H54 (cell line): ENCODE measurements at regions not wholly inside any gene's neighbourhood (a gene's known extent, or its start where the extent isn't known, plus 50 kb on each side); places are given as distances from the start of the nearest gene placed in this dataset.

ENCODE experiments used
- DNase-seq: peaks from one replicate; pipeline ENCODE4 v3.0.0; 2011; ENCODE audit warnings: low spot score, mixed read lengths; ENCODE audit not compliant: insufficient read length
- FAIRE-seq: peaks from 3 replicates; lab custom pipeline; 2011; peaks lifted over from hg19 to GRCh38; lab: Jason Lieb, UNC
- POLR2A ChIP-seq: IDR thresholded peaks from 2 replicates; pipeline ENCODE4 v1.6.1; 2011; ENCODE audit warnings: low read depth, mild to moderate bottlenecking, low read length

- DNase-seq (no peak), FAIRE-seq (no peak)
- no peak for TF ChIP-seq POLR2A
Observed at GRCh38 chr18:40577981-40578365, 1377.1 kb upstream of the PIK3C3 start.

GRCh38 chr18:40577239-40577980 is 1377.6 kb upstream of the PIK3C3 start:
- DNase-seq, result no peak
- no peak for TF ChIP-seq POLR2A
- FAIRE-seq, result no peak

- FAIRE-seq (no peak), DNase-seq (no peak)
- no peak for TF ChIP-seq POLR2A
Observed at GRCh38 chr18:40576507-40577115, 1378.4 kb upstream of the PIK3C3 start.

- DNase-seq, result no peak
- no peak for TF ChIP-seq POLR2A
- FAIRE-seq, result no peak
Observed at GRCh38 chr18:40570615-40571014, 1384.4 kb upstream of the PIK3C3 start.

GRCh38 chr18:40569605-40570004 is 1385.4 kb upstream of the PIK3C3 start:
- DNase-seq (no peak), FAIRE-seq (no peak)
- no peak for TF ChIP-seq POLR2A

DNA sequence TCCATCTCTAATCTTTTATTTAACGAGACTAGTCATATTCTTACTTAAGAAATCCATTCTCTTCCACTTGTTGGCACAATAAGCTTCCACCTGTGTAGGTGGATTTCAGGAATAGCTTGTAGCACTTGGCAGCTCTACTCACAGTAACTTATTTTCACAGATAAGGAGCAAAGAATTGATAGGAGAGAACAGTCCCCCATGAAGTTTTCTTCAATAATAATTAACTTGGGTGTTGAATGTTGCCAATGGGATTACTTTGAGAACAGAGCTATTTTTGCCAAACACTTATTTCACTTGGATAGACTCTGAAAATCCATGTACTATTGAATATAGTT is 1388.6 kb upstream of the PIK3C3 start:
- FAIRE-seq (no peak), DNase-seq (no peak)
- TF ChIP-seq POLR2A, result no peak

GRCh38 chr18:40565805-40566509 is 1389.1 kb upstream of the PIK3C3 start:
- TF ChIP-seq POLR2A, result no peak
- no peak for FAIRE-seq

DNA sequence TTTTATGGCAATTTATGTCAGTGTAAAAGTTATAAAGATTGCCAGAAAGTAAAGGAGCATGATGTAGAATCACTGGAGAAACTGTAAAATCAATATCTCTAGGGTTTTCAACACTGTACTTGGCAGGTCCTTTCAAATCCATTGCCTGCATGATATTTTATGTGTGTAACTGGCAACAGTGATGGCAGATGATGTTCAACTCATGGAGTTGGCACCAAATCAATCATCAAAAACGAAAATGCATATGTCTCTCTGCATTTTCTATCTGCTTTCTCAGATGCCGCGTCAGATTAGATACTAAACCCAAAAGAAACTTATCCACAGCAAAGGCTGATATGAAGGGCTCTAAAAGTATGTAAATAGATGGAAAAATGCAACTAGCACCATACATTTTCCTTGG is 1395.5 kb upstream of the PIK3C3 start:
- no peak for TF ChIP-seq POLR2A
- FAIRE-seq (no peak), DNase-seq (no peak)

More at GRCh38 chr18:40565805-40566509, 1389.1 kb upstream of the PIK3C3 start:
- DNase-seq, result no peak

DNA sequence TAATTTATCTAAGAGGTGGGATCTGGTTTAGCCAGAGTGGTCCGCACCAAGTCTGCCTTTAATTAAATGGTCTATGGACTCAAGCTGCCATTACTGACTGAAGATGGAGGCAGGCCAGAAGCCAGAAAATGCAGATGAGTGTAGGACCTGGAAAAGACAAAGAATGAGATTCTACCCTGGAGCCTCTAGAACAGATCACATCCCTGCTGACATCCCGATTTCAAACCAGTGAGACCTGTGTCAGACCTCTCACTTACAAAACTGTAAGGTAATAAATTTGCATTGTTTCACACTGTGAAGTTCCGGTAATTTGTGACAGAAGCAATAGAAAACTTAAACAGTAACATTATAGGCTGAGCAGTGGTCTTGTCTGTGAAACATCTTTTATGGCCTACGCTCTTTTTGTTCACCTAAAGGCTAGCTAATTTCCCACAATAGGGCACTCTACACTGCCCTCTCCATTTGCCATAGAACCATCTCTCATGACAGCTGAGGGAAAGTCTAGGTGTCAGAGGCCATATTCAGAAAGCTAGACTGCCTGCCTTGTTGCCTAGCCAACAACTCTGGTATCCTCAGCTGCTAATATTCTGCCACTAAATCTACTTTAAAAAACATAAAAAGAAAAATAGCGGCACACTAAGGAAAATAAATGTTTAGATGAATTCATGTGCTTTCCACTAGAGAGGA is 1396.2 kb upstream of the PIK3C3 start:
- TF ChIP-seq POLR2A, result no peak
- DNase-seq, result no peak
- no peak for FAIRE-seq

DNA sequence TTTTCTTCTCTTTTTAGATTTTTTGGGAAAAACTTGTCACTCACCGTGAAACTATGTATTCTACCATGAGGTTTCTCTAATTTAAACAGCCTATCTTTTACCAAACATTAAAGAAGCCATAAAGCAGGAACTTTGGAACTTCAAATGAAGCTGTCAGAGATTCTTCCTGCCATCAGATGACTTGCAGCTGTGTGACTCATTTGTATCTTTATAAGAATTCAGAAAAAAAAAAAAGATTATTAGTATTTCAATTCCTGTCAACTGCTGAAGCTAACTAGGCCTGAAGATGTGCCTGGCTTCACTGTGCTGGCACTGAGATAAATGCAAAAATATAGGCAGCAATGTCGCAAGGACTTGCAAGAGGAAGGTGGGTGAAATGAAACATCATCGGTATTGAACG is 1399.1 kb upstream of the PIK3C3 start:
- DNase-seq (no peak), FAIRE-seq (no peak)
- no peak for TF ChIP-seq POLR2A

GRCh38 chr18:40553029-40553428 is 1402.0 kb upstream of the PIK3C3 start:
- no peak for FAIRE-seq

GRCh38 chr18:40546875-40547274 is 1408.2 kb upstream of the PIK3C3 start:
- FAIRE-seq, result no peak
- TF ChIP-seq POLR2A, result no peak

More at GRCh38 chr18:40553029-40553428, 1402.0 kb upstream of the PIK3C3 start:
- TF ChIP-seq POLR2A, result no peak
- no peak for DNase-seq

DNA sequence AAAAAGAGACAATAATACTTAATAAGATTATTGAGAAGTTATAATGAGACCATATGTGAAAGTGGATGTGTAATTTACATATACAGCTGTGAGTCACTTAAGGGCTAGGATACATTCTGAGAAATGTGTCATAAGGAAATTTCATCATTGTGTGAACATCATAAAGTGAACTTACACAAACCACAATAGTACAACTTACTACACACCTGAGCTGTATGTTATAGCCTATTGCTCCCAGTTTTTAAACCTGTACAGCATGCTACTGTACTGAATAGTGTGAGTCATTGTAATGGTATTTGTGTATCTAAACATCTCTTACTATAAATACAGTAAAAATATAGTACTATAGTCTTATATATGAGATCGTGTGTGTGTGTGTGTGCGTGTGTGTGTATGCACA is 1420.3 kb upstream of the PIK3C3 start:
- no peak for TF ChIP-seq POLR2A
- FAIRE-seq (no peak), DNase-seq (no peak)

More at GRCh38 chr18:40546875-40547274, 1408.2 kb upstream of the PIK3C3 start:
- no peak for DNase-seq

GRCh38 chr18:40532046-40532445 is 1423.0 kb upstream of the PIK3C3 start:
- DNase-seq, result no peak
- TF ChIP-seq POLR2A, result no peak
- no peak for FAIRE-seq
